Tibial nerve (tissue), 3 donors: ENCODE measurements at regions not wholly inside any gene's neighbourhood (a gene's known extent, or its start where the extent isn't known, plus 50 kb on each side); places are given as distances from the start of the nearest gene placed in this dataset.

Experiments used
- POLR2A ChIP-seq, 2 donors: fragments of 450-650 bp; IDR thresholded peaks; one replicate each; pipeline ENCODE4 v1.6.1; 2017; ENCODE audit warnings: antibody characterized with exemption in 2 of 2, mild to moderate bottlenecking in 2 of 2, moderate library complexity in 2 of 2
- TF ChIP-seq, protein P1 (sequence below), 5 experiments: fragments of 200-600 bp in 3 of 5; fragments of 450-650 bp in 2 of 5; sonication (generic) in 3 of 5; IDR thresholded peaks; one replicate each; pipeline ENCODE4 v1.5.1; 2016 to 2019; ENCODE audit warnings: antibody characterized with exemption in 5 of 5, mild to moderate bottlenecking in 3 of 5, moderate library complexity in 2 of 5

DNA sequence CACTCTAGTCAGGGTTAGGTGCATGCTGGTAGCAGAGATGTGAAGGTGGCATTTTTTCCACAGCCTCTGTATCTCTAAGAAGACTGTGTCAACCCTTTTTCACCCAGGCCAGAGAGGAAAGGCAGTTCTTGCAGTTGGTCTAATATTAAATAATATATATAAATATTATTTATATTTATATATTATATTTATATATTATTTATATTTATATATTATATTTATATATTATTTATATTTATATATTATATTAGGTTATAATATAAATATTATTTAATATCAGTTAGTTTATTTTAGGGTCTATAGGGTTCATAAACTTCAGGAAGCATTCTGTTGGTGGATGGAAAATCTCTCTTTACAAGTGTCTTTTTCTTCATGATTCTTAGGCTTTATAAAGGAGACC, 218.6 kb upstream of the DMRTA1 start:
- TF ChIP-seq, protein P1, sequence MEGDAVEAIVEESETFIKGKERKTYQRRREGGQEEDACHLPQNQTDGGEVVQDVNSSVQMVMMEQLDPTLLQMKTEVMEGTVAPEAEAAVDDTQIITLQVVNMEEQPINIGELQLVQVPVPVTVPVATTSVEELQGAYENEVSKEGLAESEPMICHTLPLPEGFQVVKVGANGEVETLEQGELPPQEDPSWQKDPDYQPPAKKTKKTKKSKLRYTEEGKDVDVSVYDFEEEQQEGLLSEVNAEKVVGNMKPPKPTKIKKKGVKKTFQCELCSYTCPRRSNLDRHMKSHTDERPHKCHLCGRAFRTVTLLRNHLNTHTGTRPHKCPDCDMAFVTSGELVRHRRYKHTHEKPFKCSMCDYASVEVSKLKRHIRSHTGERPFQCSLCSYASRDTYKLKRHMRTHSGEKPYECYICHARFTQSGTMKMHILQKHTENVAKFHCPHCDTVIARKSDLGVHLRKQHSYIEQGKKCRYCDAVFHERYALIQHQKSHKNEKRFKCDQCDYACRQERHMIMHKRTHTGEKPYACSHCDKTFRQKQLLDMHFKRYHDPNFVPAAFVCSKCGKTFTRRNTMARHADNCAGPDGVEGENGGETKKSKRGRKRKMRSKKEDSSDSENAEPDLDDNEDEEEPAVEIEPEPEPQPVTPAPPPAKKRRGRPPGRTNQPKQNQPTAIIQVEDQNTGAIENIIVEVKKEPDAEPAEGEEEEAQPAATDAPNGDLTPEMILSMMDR (IDR thresholded peaks at IDR 0.05), result no peak
- TF ChIP-seq POLR2A (IDR thresholded peaks at IDR 0.05), result no peak
